GM23338 (cell line): ENCODE measurements at regions not wholly inside any gene's neighbourhood (a gene's known extent, or its start where the extent isn't known, plus 50 kb on each side); places are given as distances from the start of the nearest gene placed in this dataset.

Source experiments
- ATAC-seq: fragments of 200-7000 bp; cut with Tn5 transposase; 3 replicates; pipeline ENCODE4 v1.9.1; 2020
- DNase-seq: peaks from one replicate; pipeline ENCODE4 v3.0.0-alpha.2; 2015; ENCODE audit warnings: low spot score
- H2AFZ ChIP-seq: fragments of 200-600 bp; sonication (generic); 2 replicates; pipeline ENCODE4 v1.8.0; 2016; ENCODE audit warnings: antibody characterized with exemption, mild to moderate bottlenecking, moderate library complexity
- H3F3A ChIP-seq: fragments of 200-600 bp; sonication (generic); replicated peaks from 2 replicates; pipeline ENCODE4 v1.8.0; 2017; ENCODE audit warnings: antibody characterized with exemption, mixed run types, low read depth
- H3K27ac ChIP-seq: fragments of 200-600 bp; sonication (generic); 2 replicates; pipeline ENCODE4 v1.6.1; 2016; ENCODE audit warnings: low read depth
- H3K27me3 ChIP-seq: fragments of 200-600 bp; sonication (generic); 2 replicates; pipeline ENCODE4 v1.8.0; 2016; ENCODE audit warnings: mild to moderate bottlenecking, mixed run types, moderate library complexity; ENCODE audit not compliant: insufficient read depth
- H3K36me3 ChIP-seq: fragments of 200-600 bp; sonication (generic); 2 replicates; pipeline ENCODE4 v1.8.0; 2016; ENCODE audit warnings: mild to moderate bottlenecking; ENCODE audit not compliant: insufficient read depth
- H3K4me1 ChIP-seq: fragments of 200-600 bp; sonication (generic); 2 replicates; pipeline ENCODE4 v1.8.0; 2016; ENCODE audit warnings: mild to moderate bottlenecking, moderate library complexity; ENCODE audit not compliant: insufficient read depth
- H3K4me2 ChIP-seq: fragments of 200-600 bp; sonication (generic); 2 replicates; pipeline ENCODE4 v1.7.1; 2017; ENCODE audit warnings: mixed run types
- H3K4me3 ChIP-seq: fragments of 200-600 bp; sonication (generic); 2 replicates; pipeline ENCODE4 v1.6.1; 2016; ENCODE audit warnings: mixed run types
- H3K79me2 ChIP-seq: fragments of 200-600 bp; sonication (generic); replicated peaks from 2 replicates; pipeline ENCODE4 v1.8.0; 2017; ENCODE audit warnings: mild to moderate bottlenecking; ENCODE audit not compliant: insufficient read depth
- H3K9me2 ChIP-seq: fragments of 200-600 bp; sonication (generic); 2 replicates; pipeline ENCODE4 v1.8.0; 2017; ENCODE audit not compliant: insufficient read depth
- H4K20me1 ChIP-seq: fragments of 200-600 bp; sonication (generic); replicated peaks from 2 replicates; pipeline ENCODE4 v1.8.0; 2017; ENCODE audit warnings: mild to moderate bottlenecking; ENCODE audit not compliant: insufficient read depth
- H3K27ac Mint-ChIP-seq: 2 replicates; pipeline ENCODE4 v1.8.0; 2020; ENCODE audit warnings: inconsistent platforms, mild to moderate bottlenecking, moderate library complexity, mixed read lengths
- H3K27me3 Mint-ChIP-seq: 3 replicates; pipeline ENCODE4 v1.8.0; 2022; ENCODE audit warnings: low read depth, mild to moderate bottlenecking, moderate library complexity, mixed read lengths, inconsistent platforms; ENCODE audit not compliant: insufficient read depth, poor library complexity
- H3K36me3 Mint-ChIP-seq: 3 replicates; pipeline ENCODE4 v1.8.0; 2021; ENCODE audit warnings: low read depth, mild to moderate bottlenecking, inconsistent platforms, moderate library complexity, mixed read lengths
- H3K4me1 Mint-ChIP-seq: 3 replicates; pipeline ENCODE4 v1.8.0; 2020; ENCODE audit warnings: mild to moderate bottlenecking, inconsistent platforms, mixed read lengths
- H3K4me3 Mint-ChIP-seq: 3 replicates; pipeline ENCODE4 v1.8.0; 2021; ENCODE audit warnings: moderate library complexity, mild to moderate bottlenecking, inconsistent platforms, mixed read lengths
- H3K9me3 Mint-ChIP-seq: 3 replicates; pipeline ENCODE4 v1.8.0; 2020; ENCODE audit warnings: moderate library complexity, mild to moderate bottlenecking, inconsistent platforms, mixed read lengths
- CREB1 ChIP-seq: fragments of 250-450 bp; sonication (Bioruptor Pico); IDR thresholded peaks from 2 replicates; pipeline ENCODE4 v1.5.0; 2020; ENCODE audit warnings: low read depth, mild to moderate bottlenecking, moderate library complexity
- CTCF ChIP-seq, 2 experiments: fragments of 200-600 bp in 1 of 2; sonication (generic) in 1 of 2; conservative IDR thresholded peaks; 2 replicates each; pipeline versions ENCODE4 v1.5.1 to v1.6.1; 2016 to 2017; ENCODE audit warnings: antibody characterized with exemption in 2 of 2, low read depth in 2 of 2, mild to moderate bottlenecking in 2 of 2, moderate library complexity in 1 of 2
- ETS1 ChIP-seq: IDR thresholded peaks from 2 replicates; pipeline ENCODE4 v1.6.1; 2016; ENCODE audit warnings: antibody characterized with exemption
- EZH2 ChIP-seq: fragments of 200-600 bp; sonication (generic); IDR thresholded peaks from one replicate; pipeline ENCODE4 v1.8.0; 2017; ENCODE audit warnings: antibody characterized with exemption, mild to moderate bottlenecking, low read depth; ENCODE audit not compliant: unreplicated experiment
- JUNB ChIP-seq: IDR thresholded peaks from one replicate; pipeline ENCODE4 v1.6.1; 2016; ENCODE audit warnings: antibody characterized with exemption; ENCODE audit not compliant: unreplicated experiment
- NANOG ChIP-seq: IDR thresholded peaks from 2 replicates; pipeline ENCODE4 v1.6.1; 2016; ENCODE audit warnings: antibody characterized with exemption, borderline replicate concordance
- POLR2AphosphoS5 ChIP-seq: IDR thresholded peaks from 2 replicates; pipeline ENCODE4 v1.6.1; 2016; ENCODE audit warnings: antibody characterized with exemption, low read depth
- REST ChIP-seq: IDR thresholded peaks from one replicate; pipeline ENCODE4 v1.6.1; 2018; ENCODE audit warnings: antibody characterized with exemption; ENCODE audit not compliant: unreplicated experiment
- ZNF114 ChIP-seq: fragments of 250-450 bp; sonication (Bioruptor Pico); IDR thresholded peaks from 2 replicates; pipeline ENCODE4 v1.5.0; 2020; ENCODE audit warnings: mild to moderate bottlenecking, moderate library complexity
- ZNF462 ChIP-seq: fragments of 250-450 bp; sonication (Bioruptor Pico); IDR thresholded peaks from 2 replicates; pipeline ENCODE4 v1.5.0; 2020; ENCODE audit warnings: mild to moderate bottlenecking, moderate library complexity

DNA sequence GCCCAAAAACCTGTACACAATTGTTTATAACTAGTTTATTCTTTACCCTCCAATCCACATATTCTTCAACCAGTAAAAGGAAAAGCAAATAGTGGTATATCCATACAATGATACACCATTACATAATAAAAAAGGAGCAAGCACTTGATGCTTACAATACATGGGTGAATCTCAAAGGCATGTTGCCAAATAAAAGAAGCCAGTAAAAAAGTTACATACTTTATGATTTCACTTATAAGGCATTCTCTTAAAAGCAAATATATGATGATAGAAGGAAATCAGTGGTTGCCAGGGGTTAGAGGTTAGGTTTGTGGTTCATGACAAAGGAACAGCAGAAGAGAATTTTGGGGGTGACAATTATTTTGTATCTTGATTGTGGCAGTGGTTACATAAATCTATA lies 896.1 kb upstream of the LCORL start:
- Mint-ChIP-seq H3K4me1 (no peaks in the 10 kb centered on the region), H3K27ac (no peak overlapping the region), H3K36me3 (peaks cover 20% of the 10 kb centered on the region), H3K27me3 (peaks cover 1% of the 10 kb centered on the region), H3K4me3 (no peak overlapping the region), H3K9me3 (peaks cover 11% of the 10 kb centered on the region)
- Histone ChIP-seq H3K27ac (no peak overlapping the region), H3K36me3 (peaks cover 13% of the 10 kb centered on the region; the same call in 1 of the 2 replicates), H3F3A (no peaks in the 10 kb centered on the region), H3K4me2 (no peak overlapping the region), H3K27me3 (no peaks in the 10 kb centered on the region), H3K79me2 (no peaks in the 10 kb centered on the region), H4K20me1 (no peaks in the 10 kb centered on the region), H2AFZ (no peak overlapping the region), H3K4me3 (no peak overlapping the region), H3K9me2 (no peaks in the 10 kb centered on the region), H3K4me1 (no peaks in the 10 kb centered on the region)
- DNase-seq (no peak), ATAC-seq (no peak)
- no peak for TF ChIP-seq REST

- H3K36me3 Mint-ChIP-seq: peaks cover 30% of the 10 kb centered on the region
- no peaks in the 10 kb centered on the region for H3F3A ChIP-seq
- H3K36me3 ChIP-seq: peaks cover 14% of the 10 kb centered on the region; the same call in 1 of the 2 replicates
- H2AFZ ChIP-seq: no peak overlapping the region
- H3K79me2 ChIP-seq: no peaks in the 10 kb centered on the region
- H3K27ac ChIP-seq: no peak overlapping the region
- no peak for DNase-seq
- H4K20me1 ChIP-seq: no peaks in the 10 kb centered on the region
- H3K4me3 Mint-ChIP-seq: no peak overlapping the region
- no peak for ATAC-seq
- H3K27me3 ChIP-seq: no peaks in the 10 kb centered on the region
- H3K4me1 ChIP-seq: no peaks in the 10 kb centered on the region
- H3K27ac Mint-ChIP-seq: no peak overlapping the region
- H3K9me2 ChIP-seq: no peaks in the 10 kb centered on the region; the same call in 1 of the 2 replicates
- peaks cover 28% of the 10 kb centered on the region for H3K9me3 Mint-ChIP-seq
- H3K4me2 ChIP-seq: no peak overlapping the region
- no peak overlapping the region for H3K4me3 ChIP-seq
- no peak for TF ChIP-seq CTCF (conservative IDR thresholded peaks at IDR 0.05; ENCODE audit: low read depth in 2 of 2)
- no peak for TF ChIP-seq ETS1
- no peak for TF ChIP-seq JUNB
- TF ChIP-seq EZH2: no peak
- TF ChIP-seq ZNF114 (CRISPR knock-in tag): no peak
- no peak for TF ChIP-seq POLR2AphosphoS5
- TF ChIP-seq ZNF462 (CRISPR knock-in tag): no peak
- no peak for TF ChIP-seq CREB1
- TF ChIP-seq NANOG: no peak
- H3K27me3 Mint-ChIP-seq: no peaks in the 10 kb centered on the region
- no peaks in the 10 kb centered on the region for H3K4me1 Mint-ChIP-seq
Measured at GRCh38 chr4:18914182-18914581, 892.6 kb upstream of the LCORL start.
